Activated naive CD4-positive, alpha-beta T cell treated with anti-CD3 and anti-CD28 coated beads, Interleukin-2, amount 50 U/mL, for 24 hours (primary cell): ENCODE measurements at regions not wholly inside any gene's neighbourhood (a gene's known extent, or its start where the extent isn't known, plus 50 kb on each side); places are given as distances from the start of the nearest gene placed in this dataset.
"Not testable (repeated sequence)": the region's sequence is repeated elsewhere in the genome, so short reads cannot be mapped to it uniquely, and the experiment has no call there.

Source experiments
- H3K27ac Mint-ChIP-seq: one replicate; pipeline ENCODE4 v1.8.0; 2021; ENCODE audit warnings: mild to moderate bottlenecking, mixed read lengths
- H3K27me3 Mint-ChIP-seq: one replicate; pipeline ENCODE4 v1.8.0; 2021; ENCODE audit warnings: mixed read lengths
- H3K36me3 Mint-ChIP-seq: one replicate; pipeline ENCODE4 v1.8.0; 2021; ENCODE audit warnings: mixed read lengths
- H3K4me1 Mint-ChIP-seq: one replicate; pipeline ENCODE4 v1.8.0; 2021; ENCODE audit warnings: mixed read lengths
- H3K4me3 Mint-ChIP-seq: one replicate; pipeline ENCODE4 v1.8.0; 2021; ENCODE audit warnings: mild to moderate bottlenecking, mixed read lengths
- H3K9me3 Mint-ChIP-seq: one replicate; pipeline ENCODE4 v1.8.0; 2021; ENCODE audit warnings: mixed read lengths

- not testable (repeated sequence) for H3K9me3 Mint-ChIP-seq, H3K27ac Mint-ChIP-seq, H3K36me3 Mint-ChIP-seq, H3K27me3 Mint-ChIP-seq, H3K4me3 Mint-ChIP-seq, H3K4me1 Mint-ChIP-seq
Observed at GRCh38 chr12:131541512-131541911, 169.4 kb upstream of the SFSWAP start.

- no peaks in the 10 kb centered on the region for H3K36me3 Mint-ChIP-seq
- H3K9me3 Mint-ChIP-seq, result no peaks in the 10 kb centered on the region
- no peak overlapping the region for H3K4me3 Mint-ChIP-seq
Observed at GRCh38 chr12:131542351-131542750, 168.5 kb upstream of the SFSWAP start.

GRCh38 chr12:131543040-131543439 is 167.8 kb upstream of the SFSWAP start:
- no peak overlapping the region for H3K27ac Mint-ChIP-seq
- no peaks in the 10 kb centered on the region for H3K36me3 Mint-ChIP-seq
- H3K4me3 Mint-ChIP-seq, result no peak overlapping the region
- no peaks in the 10 kb centered on the region for H3K9me3 Mint-ChIP-seq
- H3K4me1 Mint-ChIP-seq, result no peaks in the 10 kb centered on the region
- no peaks in the 10 kb centered on the region for H3K27me3 Mint-ChIP-seq

More at GRCh38 chr12:131542351-131542750, 168.5 kb upstream of the SFSWAP start:
- no peaks in the 10 kb centered on the region for H3K27me3 Mint-ChIP-seq
- H3K27ac Mint-ChIP-seq, result no peak overlapping the region
- no peaks in the 10 kb centered on the region for H3K4me1 Mint-ChIP-seq

- Mint-ChIP-seq H3K4me3 (no peak overlapping the region), H3K27ac (no peak overlapping the region), H3K4me1 (no peaks in the 10 kb centered on the region), H3K36me3 (no peaks in the 10 kb centered on the region), H3K27me3 (no peaks in the 10 kb centered on the region), H3K9me3 (no peaks in the 10 kb centered on the region)
Observed at GRCh38 chr12:131547555-131547954, 163.3 kb upstream of the SFSWAP start.

GRCh38 chr12:131550121-131550520 is 160.8 kb upstream of the SFSWAP start:
- Mint-ChIP-seq H3K9me3 (no peaks in the 10 kb centered on the region), H3K27me3 (no peaks in the 10 kb centered on the region), H3K27ac (no peak overlapping the region), H3K36me3 (no peaks in the 10 kb centered on the region), H3K4me3 (no peak overlapping the region), H3K4me1 (no peaks in the 10 kb centered on the region)

- H3K36me3 Mint-ChIP-seq, result no peaks in the 10 kb centered on the region
Observed at GRCh38 chr12:131551675-131552491, 159.0 kb upstream of the SFSWAP start.

GRCh38 chr12:131552492-131552863 is 158.4 kb upstream of the SFSWAP start:
- Mint-ChIP-seq H3K4me1 (no peaks in the 10 kb centered on the region), H3K4me3 (no peak overlapping the region), H3K9me3 (no peaks in the 10 kb centered on the region), H3K27ac (no peak overlapping the region), H3K36me3 (no peaks in the 10 kb centered on the region), H3K27me3 (no peaks in the 10 kb centered on the region)

More at GRCh38 chr12:131551675-131552491, 159.0 kb upstream of the SFSWAP start:
- no peaks in the 10 kb centered on the region for H3K27me3 Mint-ChIP-seq
- H3K27ac Mint-ChIP-seq, result no peak overlapping the region
- H3K4me1 Mint-ChIP-seq, result no peaks in the 10 kb centered on the region
- no peak overlapping the region for H3K4me3 Mint-ChIP-seq
- no peaks in the 10 kb centered on the region for H3K9me3 Mint-ChIP-seq

GRCh38 chr12:131553096-131553777 is 157.7 kb upstream of the SFSWAP start:
- Mint-ChIP-seq H3K27ac (no peak overlapping the region), H3K9me3 (no peaks in the 10 kb centered on the region), H3K27me3 (no peaks in the 10 kb centered on the region), H3K4me3 (no peak overlapping the region), H3K4me1 (no peaks in the 10 kb centered on the region), H3K36me3 (no peaks in the 10 kb centered on the region)

- Mint-ChIP-seq H3K4me1 (no peaks in the 10 kb centered on the region), H3K27me3 (no peaks in the 10 kb centered on the region), H3K27ac (no peak overlapping the region), H3K9me3 (no peaks in the 10 kb centered on the region), H3K36me3 (no peaks in the 10 kb centered on the region), H3K4me3 (no peak overlapping the region)
Observed at GRCh38 chr12:131555197-131555846, 155.6 kb upstream of the SFSWAP start.

- Mint-ChIP-seq H3K27ac (no peak overlapping the region), H3K36me3 (no peaks in the 10 kb centered on the region), H3K4me1 (no peaks in the 10 kb centered on the region), H3K4me3 (no peak overlapping the region), H3K9me3 (no peaks in the 10 kb centered on the region), H3K27me3 (no peaks in the 10 kb centered on the region)
Observed at GRCh38 chr12:131555866-131556265, 155.0 kb upstream of the SFSWAP start.

GRCh38 chr12:131557078-131557709 is 153.7 kb upstream of the SFSWAP start:
- Mint-ChIP-seq H3K27me3 (no peaks in the 10 kb centered on the region), H3K4me1 (no peaks in the 10 kb centered on the region), H3K27ac (no peak overlapping the region), H3K4me3 (no peak overlapping the region), H3K9me3 (no peaks in the 10 kb centered on the region), H3K36me3 (no peaks in the 10 kb centered on the region)

- H3K9me3 Mint-ChIP-seq, result no peaks in the 10 kb centered on the region
- H3K27ac Mint-ChIP-seq, result no peak overlapping the region
- H3K36me3 Mint-ChIP-seq, result no peaks in the 10 kb centered on the region
- H3K27me3 Mint-ChIP-seq, result no peaks in the 10 kb centered on the region
- H3K4me3 Mint-ChIP-seq, result no peak overlapping the region
- H3K4me1 Mint-ChIP-seq, result no peaks in the 10 kb centered on the region
Observed at GRCh38 chr12:131559517-131560516, 151.1 kb upstream of the SFSWAP start.

GRCh38 chr12:131561051-131561450 is 149.8 kb upstream of the SFSWAP start:
- H3K4me1 Mint-ChIP-seq, result no peaks in the 10 kb centered on the region
- no peaks in the 10 kb centered on the region for H3K9me3 Mint-ChIP-seq
- no peaks in the 10 kb centered on the region for H3K36me3 Mint-ChIP-seq
- H3K4me3 Mint-ChIP-seq, result no peak overlapping the region
- H3K27me3 Mint-ChIP-seq, result no peaks in the 10 kb centered on the region
- no peak overlapping the region for H3K27ac Mint-ChIP-seq

- H3K27me3 Mint-ChIP-seq, result no peaks in the 10 kb centered on the region
- no peak overlapping the region for H3K27ac Mint-ChIP-seq
- H3K9me3 Mint-ChIP-seq, result no peaks in the 10 kb centered on the region
- no peak overlapping the region for H3K4me3 Mint-ChIP-seq
- H3K36me3 Mint-ChIP-seq, result no peaks in the 10 kb centered on the region
- H3K4me1 Mint-ChIP-seq, result no peaks in the 10 kb centered on the region
Observed at GRCh38 chr12:131561891-131562684, 148.8 kb upstream of the SFSWAP start.
